Activated CD8-positive, alpha-beta T cell treated with anti-CD3 and anti-CD28 coated beads for 36 hours (primary cell): ENCODE measurements at regions not wholly inside any gene's neighbourhood (a gene's known extent, or its start where the extent isn't known, plus 50 kb on each side); places are given as distances from the start of the nearest gene placed in this dataset.

Experiments
- ATAC-seq: fragments of 200-7000 bp; cut with Tn5 transposase; one replicate; pipeline ENCODE4 v1.10.0; 2021; ENCODE audit warnings: mild to moderate bottlenecking, moderate library complexity
- CTCF ChIA-PET: fragments of 350-600 bp; sonication (Branson Sonifier 250); formaldehyde crosslinking; loops from one replicate; lab custom pipeline; 2021; ENCODE audit warnings: antibody characterized with exemption; lab: Charles Lee
- POLR2A ChIA-PET: fragments of 350-600 bp; sonication (Branson Sonifier 250); formaldehyde crosslinking; loops from one replicate; lab custom pipeline; 2021; ENCODE audit warnings: antibody characterized with exemption; lab: Charles Lee
- DNase-seq: peaks from one replicate; pipeline ENCODE4 v3.0.0-alpha.2; 2020
- H3K27ac Mint-ChIP-seq: one replicate; pipeline ENCODE4 v1.8.0; 2021; ENCODE audit warnings: mild to moderate bottlenecking, mixed read lengths
- H3K27me3 Mint-ChIP-seq: one replicate; pipeline ENCODE4 v1.8.0; 2021; ENCODE audit warnings: mixed read lengths
- H3K36me3 Mint-ChIP-seq: one replicate; pipeline ENCODE4 v1.8.0; 2021; ENCODE audit warnings: low read depth, mixed read lengths
- H3K4me1 Mint-ChIP-seq: one replicate; pipeline ENCODE4 v1.8.0; 2021; ENCODE audit warnings: low read depth, mixed read lengths
- H3K4me3 Mint-ChIP-seq: one replicate; pipeline ENCODE4 v1.8.0; 2021; ENCODE audit warnings: mild to moderate bottlenecking, moderate library complexity, mixed read lengths
- H3K9me3 Mint-ChIP-seq: one replicate; pipeline ENCODE4 v1.8.0; 2021; ENCODE audit warnings: mixed read lengths
- intact Hi-C: fragments of 100-400 bp; cut with micrococcal nuclease; formaldehyde crosslinking; loops from one replicate; pipeline ENCODE4 v1.10.0; 2022
- TF ChIP-seq, protein P1 (sequence below): fragments of 200-600 bp; IDR thresholded peaks from one replicate; pipeline ENCODE4 v1.8.0; 2022; ENCODE audit warnings: antibody characterized with exemption, mild to moderate bottlenecking

DNA sequence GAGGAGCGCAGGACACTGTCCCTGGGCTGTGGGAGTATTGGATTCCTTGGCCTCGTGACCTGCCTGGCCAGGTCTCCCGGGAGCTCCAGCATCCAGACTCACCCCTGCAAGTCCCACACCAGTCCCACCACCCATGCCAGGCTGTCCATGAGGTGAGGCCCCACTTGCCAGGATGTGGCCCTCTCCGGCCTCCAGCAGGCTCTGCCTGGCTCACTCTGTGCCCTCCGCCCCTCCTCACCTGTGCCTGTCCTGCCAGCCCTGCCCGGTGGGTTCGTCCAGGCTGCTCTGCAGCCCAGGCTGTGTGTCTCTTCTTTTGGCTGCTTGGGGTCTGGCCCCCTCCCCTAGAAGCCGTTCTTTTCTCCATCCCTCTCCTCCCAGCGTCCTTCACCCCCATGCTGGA, 436.8 kb upstream of the MYT1L start:
- intact Hi-C loops: no loop called here
- POLR2A ChIA-PET: no interaction called here
- Mint-ChIP-seq H3K27me3 (peaks cover 2% of the 10 kb centered on the region), H3K4me3 (no peak overlapping the region), H3K4me1 (no peaks in the 10 kb centered on the region), H3K36me3 (no peaks in the 10 kb centered on the region), H3K27ac (no peak overlapping the region), H3K9me3 (no peaks in the 10 kb centered on the region)
- DNase-seq (no peak), ATAC-seq (no peak)
- CTCF ChIA-PET: no interaction called here
- TF ChIP-seq, protein P1, sequence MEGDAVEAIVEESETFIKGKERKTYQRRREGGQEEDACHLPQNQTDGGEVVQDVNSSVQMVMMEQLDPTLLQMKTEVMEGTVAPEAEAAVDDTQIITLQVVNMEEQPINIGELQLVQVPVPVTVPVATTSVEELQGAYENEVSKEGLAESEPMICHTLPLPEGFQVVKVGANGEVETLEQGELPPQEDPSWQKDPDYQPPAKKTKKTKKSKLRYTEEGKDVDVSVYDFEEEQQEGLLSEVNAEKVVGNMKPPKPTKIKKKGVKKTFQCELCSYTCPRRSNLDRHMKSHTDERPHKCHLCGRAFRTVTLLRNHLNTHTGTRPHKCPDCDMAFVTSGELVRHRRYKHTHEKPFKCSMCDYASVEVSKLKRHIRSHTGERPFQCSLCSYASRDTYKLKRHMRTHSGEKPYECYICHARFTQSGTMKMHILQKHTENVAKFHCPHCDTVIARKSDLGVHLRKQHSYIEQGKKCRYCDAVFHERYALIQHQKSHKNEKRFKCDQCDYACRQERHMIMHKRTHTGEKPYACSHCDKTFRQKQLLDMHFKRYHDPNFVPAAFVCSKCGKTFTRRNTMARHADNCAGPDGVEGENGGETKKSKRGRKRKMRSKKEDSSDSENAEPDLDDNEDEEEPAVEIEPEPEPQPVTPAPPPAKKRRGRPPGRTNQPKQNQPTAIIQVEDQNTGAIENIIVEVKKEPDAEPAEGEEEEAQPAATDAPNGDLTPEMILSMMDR: no peak

DNA sequence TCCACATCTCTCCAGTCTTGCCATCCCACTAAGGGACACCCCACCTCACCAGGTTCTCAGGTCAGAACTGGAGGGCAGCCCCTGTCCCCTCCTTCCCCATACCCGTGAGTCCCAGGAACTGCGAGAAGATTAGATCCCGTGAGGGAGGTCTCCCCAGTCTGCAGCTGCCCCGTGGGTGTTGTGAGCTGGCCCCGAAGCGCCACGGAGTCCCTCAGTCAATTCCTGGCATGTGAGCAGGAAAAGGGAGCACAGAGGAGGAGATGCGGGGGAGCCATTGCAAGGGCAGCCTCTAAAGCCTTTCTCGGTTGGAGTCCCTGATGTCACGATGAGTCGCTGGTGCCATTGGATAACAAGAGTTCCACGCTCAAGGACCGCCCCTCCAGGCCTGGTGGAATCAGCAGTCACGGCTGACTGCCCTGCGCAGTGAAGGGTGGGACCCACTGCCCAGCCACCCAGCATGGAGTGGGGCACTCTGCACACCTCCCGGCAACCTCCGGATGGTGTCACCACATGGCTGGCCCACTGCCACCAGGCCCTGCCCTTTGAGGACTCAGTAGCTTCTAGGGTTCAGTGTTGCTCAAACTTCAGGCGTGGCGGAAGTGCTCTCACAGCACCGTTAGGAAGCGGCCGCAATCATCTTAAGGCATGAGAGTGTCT, 434.9 kb upstream of the MYT1L start:
- TF ChIP-seq, protein P1: no peak
- DNase-seq: no peak
- intact Hi-C loops: no loop called here
- Mint-ChIP-seq H3K4me1 (no peaks in the 10 kb centered on the region), H3K4me3 (no peak overlapping the region), H3K27me3 (peaks cover 2% of the 10 kb centered on the region), H3K36me3 (no peaks in the 10 kb centered on the region), H3K9me3 (no peaks in the 10 kb centered on the region), H3K27ac (no peak overlapping the region)
- ChIA-PET POLR2A (no interaction called here), CTCF (no interaction called here)
- ATAC-seq: no peak

DNA sequence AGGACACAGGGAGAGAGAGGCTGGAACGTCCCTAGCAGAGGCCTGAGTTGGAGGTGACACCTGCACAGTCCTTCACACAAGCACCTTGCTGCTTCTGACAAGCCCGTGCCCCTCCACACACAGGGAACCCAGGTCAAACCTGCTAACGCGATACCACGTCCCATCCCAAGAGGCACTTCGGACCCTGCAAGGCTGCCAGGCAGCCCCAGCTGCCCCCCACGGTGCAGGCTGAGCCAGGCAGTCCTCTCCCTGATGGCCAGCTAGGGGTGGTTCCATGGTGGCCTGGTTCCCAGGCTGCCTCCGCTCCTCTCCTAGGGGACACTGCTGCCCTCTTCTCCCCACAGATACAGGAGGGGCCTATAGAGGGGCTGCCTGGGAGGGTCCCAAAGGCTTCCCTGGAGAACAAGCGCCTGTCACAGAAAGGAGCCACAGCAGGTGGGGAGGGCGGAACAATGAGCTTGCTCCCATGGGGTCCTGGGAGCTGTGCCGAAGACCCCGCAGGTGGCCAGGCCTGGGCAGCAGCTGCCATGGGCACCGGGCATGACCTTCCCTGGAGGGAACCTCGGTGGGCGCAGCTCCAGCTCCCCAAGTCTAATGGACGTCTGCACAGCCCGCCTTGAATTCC, 434.2 kb upstream of the MYT1L start:
- CTCF ChIA-PET: no interaction called here
- TF ChIP-seq, protein P1: no peak
- ATAC-seq (no peak), DNase-seq (no peak)
- H3K27me3 Mint-ChIP-seq: peaks cover 2% of the 10 kb centered on the region
- H3K4me3 Mint-ChIP-seq: no peak overlapping the region
- no peaks in the 10 kb centered on the region for H3K9me3 Mint-ChIP-seq
- no peak overlapping the region for H3K27ac Mint-ChIP-seq
- intact Hi-C loops: no loop called here
- no peaks in the 10 kb centered on the region for H3K36me3 Mint-ChIP-seq
- H3K4me1 Mint-ChIP-seq: no peaks in the 10 kb centered on the region
- POLR2A ChIA-PET: no interaction called here

DNA sequence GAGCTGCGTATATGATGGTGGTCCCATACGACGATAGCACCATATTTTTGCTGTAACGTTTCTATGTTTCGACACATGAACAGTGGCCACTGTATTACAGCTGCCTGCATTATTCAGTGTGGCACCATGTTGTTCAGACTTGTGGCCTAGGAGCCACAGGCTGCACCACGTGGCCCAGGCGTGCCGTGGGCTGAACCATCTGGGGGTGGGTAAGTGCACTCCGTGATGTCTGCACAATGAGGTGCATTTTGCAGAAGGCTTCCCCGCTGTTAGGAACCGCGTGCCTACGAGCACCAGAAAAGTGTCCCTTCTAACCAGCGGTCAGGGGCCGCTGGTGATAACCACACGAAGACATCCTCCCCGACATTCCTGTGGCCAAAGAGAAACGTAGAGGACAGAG, 433.7 kb upstream of the MYT1L start:
- Mint-ChIP-seq H3K36me3 (no peaks in the 10 kb centered on the region), H3K27ac (no peak overlapping the region), H3K27me3 (no peaks in the 10 kb centered on the region), H3K4me1 (no peaks in the 10 kb centered on the region), H3K4me3 (no peak overlapping the region), H3K9me3 (no peaks in the 10 kb centered on the region)
- TF ChIP-seq, protein P1: no peak
- intact Hi-C loops: no loop called here
- ChIA-PET CTCF (no interaction called here), POLR2A (no interaction called here)
- ATAC-seq (no peak), DNase-seq (no peak)

DNA sequence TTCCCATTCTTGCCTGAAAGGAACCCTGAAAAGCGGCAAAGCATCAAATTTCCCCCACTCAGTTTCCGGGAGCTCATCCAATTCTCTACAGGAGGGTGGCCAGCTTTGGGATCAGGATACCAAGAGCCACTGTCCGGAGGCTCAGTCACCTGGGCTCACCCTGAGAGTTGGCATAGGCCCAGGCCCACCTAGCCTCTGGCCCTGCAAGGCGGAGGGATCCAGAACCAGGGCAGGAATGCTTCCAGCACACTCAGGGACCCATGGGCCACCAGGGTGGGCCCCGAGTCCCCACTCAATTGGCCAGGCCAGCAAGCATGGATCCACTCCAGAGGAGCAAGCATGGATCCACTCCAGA, 432.9 kb upstream of the MYT1L start:
- TF ChIP-seq, protein P1: no peak
- DNase-seq (no peak), ATAC-seq (no peak)
- ChIA-PET POLR2A (no interaction called here), CTCF (no interaction called here)
- Mint-ChIP-seq H3K4me1 (no peaks in the 10 kb centered on the region), H3K27ac (no peak overlapping the region), H3K9me3 (no peaks in the 10 kb centered on the region), H3K36me3 (no peaks in the 10 kb centered on the region), H3K27me3 (no peaks in the 10 kb centered on the region), H3K4me3 (no peak overlapping the region)
- intact Hi-C loops: no loop called here
